ENCODE measurements at regions not wholly inside any gene's neighbourhood (a gene's known extent, or its start where the extent isn't known, plus 50 kb on each side); places are given as distances from the start of the nearest gene placed in this dataset.
"Not testable (repeated sequence)": the region's sequence is repeated elsewhere in the genome, so short reads cannot be mapped to it uniquely, and the experiment has no call there.

DNA sequence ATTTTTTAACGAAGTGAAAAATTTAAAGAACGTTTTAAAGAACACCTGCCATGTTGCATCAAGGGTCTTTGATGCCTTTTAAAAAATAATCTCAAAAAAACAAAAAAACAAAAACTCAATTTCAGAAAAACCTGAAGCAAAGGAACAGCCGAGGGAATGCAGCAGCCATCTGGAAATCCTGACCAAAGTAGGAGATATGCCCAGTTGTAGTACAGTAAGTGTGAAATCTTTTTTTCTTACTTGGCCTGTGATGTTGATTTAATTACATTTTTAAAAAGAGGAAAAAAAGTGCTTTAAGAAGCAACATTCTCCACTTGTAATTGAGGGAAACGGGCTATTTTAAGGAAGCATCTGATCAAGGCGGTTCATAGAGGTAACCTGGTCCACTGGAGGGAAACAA lies 213.7 kb upstream of the GAP43 start:
- Mint-ChIP-seq H3K9me3 (no peaks in the 10 kb centered on the region), H3K27ac (no peak overlapping the region), H3K36me3 (ENCODE audit: low read depth) (no peaks in the 10 kb centered on the region), H3K4me1 (no peaks in the 10 kb centered on the region), H3K27me3 (no peaks in the 10 kb centered on the region), H3K4me3 (no peak overlapping the region)
- ATAC-seq: no peak
- no peak for DNase-seq

DNA sequence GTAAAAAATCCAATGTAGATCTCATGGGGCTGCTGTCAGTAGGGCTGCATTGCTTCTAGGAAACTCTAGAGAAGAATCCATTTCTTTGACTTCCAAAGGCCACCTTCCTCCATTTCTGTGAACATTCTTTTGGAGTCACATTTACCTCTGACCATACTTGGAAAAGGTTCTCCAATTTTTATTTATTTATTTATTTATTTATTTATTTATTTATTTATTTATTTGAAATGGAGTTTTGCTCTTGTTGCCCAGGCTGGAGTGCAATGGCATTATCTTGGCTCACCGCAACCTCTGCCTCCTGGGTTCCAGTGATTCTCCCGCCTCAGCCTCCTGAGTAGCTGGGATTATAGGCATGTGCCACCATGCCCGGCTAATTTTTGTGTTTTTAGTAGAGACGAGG lies 208.7 kb upstream of the GAP43 start:
- not testable (repeated sequence) for H3K4me1 Mint-ChIP-seq; H3K27ac Mint-ChIP-seq; H3K4me3 Mint-ChIP-seq; H3K27me3 Mint-ChIP-seq; H3K36me3 Mint-ChIP-seq (ENCODE audit: low read depth); ATAC-seq; H3K9me3 Mint-ChIP-seq; DNase-seq

DNA sequence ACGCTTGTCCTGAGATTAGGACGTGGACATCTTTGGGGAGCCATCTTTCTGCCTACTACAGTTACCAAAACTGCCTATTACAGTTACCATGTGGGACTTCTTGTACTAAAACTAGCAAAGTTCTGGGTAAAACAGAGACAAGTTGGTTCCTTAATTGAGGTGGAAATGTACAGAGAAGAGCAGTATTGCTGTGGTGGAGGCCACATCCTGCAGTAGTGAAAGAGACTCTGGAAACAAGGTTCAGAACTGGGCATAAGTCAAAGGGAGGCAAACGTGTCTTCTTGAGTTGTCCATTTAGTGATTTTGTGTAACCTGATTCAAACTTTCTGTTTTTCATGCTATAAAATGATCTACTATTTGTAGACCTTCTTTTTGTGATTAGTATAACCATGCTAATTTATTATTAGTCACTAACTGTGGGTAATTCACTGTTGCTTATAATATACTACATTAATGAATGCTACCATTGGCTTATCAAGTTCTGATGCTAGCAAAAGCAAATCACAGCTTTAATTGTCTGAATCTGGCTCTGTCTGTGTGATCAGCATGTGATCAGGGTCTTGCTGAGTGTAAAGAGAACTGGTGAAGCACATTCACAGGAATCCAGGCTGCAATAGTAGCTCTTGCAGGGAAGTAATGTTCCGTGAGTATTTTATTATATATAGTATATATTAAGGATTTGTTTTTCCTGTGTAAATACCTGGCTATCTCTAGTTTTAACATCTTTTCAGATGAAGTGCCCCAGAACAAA lies 207.9 kb upstream of the GAP43 start:
- H3K27me3 Mint-ChIP-seq: no peaks in the 10 kb centered on the region
- H3K9me3 Mint-ChIP-seq: no peaks in the 10 kb centered on the region
- no peak for ATAC-seq
- no peak overlapping the region for H3K4me3 Mint-ChIP-seq
- DNase-seq: no peak
- H3K4me1 Mint-ChIP-seq: peaks cover 6% of the 10 kb centered on the region
- no peaks in the 10 kb centered on the region for H3K36me3 Mint-ChIP-seq (ENCODE audit: low read depth)
- H3K27ac Mint-ChIP-seq: no peak overlapping the region

DNA sequence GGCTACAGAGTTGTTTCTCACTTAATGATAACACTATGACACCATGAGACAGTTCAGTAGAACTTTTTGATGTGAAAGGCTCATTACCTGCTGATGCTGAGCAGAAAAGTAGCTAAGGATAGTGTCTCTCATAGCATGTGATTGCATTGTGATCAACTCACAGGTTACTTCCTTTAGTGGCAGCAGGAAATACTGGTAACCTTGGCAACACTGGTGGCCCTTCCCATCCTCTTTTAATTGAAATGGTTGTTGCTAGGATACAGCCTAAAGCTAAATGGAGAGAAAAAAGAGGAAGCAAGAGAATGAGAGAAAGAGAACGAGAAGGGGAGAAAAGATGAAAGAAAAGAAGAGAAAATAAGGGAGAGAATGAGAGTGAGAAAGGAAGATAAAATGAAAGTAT lies 204.7 kb upstream of the GAP43 start:
- no peak for ATAC-seq
- H3K27ac Mint-ChIP-seq: no peak overlapping the region
- H3K4me3 Mint-ChIP-seq: no peak overlapping the region
- no peaks in the 10 kb centered on the region for H3K36me3 Mint-ChIP-seq (ENCODE audit: low read depth)
- peaks cover 2% of the 10 kb centered on the region for H3K27me3 Mint-ChIP-seq
- no peak for DNase-seq
- H3K4me1 Mint-ChIP-seq: peaks cover 6% of the 10 kb centered on the region
- H3K9me3 Mint-ChIP-seq: no peaks in the 10 kb centered on the region

- Mint-ChIP-seq H3K4me1 (peaks cover 6% of the 10 kb centered on the region), H3K27ac (no peak overlapping the region), H3K27me3 (peaks cover 2% of the 10 kb centered on the region), H3K4me3 (no peak overlapping the region), H3K9me3 (no peaks in the 10 kb centered on the region), H3K36me3 (ENCODE audit: low read depth) (no peaks in the 10 kb centered on the region)
- DNase-seq: no peak
- ATAC-seq: no peak
These were observed 203.2 kb upstream of the GAP43 start for GRCh38 chr3:115420086-115420485.

GRCh38 chr3:115423170-115423569 lies 200.1 kb upstream of the GAP43 start:
- Mint-ChIP-seq H3K4me3 (no peak overlapping the region), H3K9me3 (no peaks in the 10 kb centered on the region), H3K4me1 (peaks cover 6% of the 10 kb centered on the region), H3K36me3 (ENCODE audit: low read depth) (no peaks in the 10 kb centered on the region), H3K27me3 (peaks cover 2% of the 10 kb centered on the region), H3K27ac (no peak overlapping the region)
- ATAC-seq: no peak
- no peak for DNase-seq

- DNase-seq (no peak), ATAC-seq (no peak)
- no peaks in the 10 kb centered on the region for H3K9me3 Mint-ChIP-seq
These were observed 194.5 kb upstream of the GAP43 start for GRCh38 chr3:115428841-115429240.

GRCh38 chr3:115436767-115437301 lies 186.5 kb upstream of the GAP43 start:
- Mint-ChIP-seq H3K36me3 (ENCODE audit: low read depth) (no peaks in the 10 kb centered on the region), H3K4me1 (no peaks in the 10 kb centered on the region), H3K4me3 (no peak overlapping the region), H3K27me3 (no peaks in the 10 kb centered on the region), H3K9me3 (no peaks in the 10 kb centered on the region), H3K27ac (no peak overlapping the region)
- DNase-seq: no peak
- peak; percentile 38 for ATAC-seq

More at GRCh38 chr3:115428841-115429240, 194.5 kb upstream of the GAP43 start:
- Mint-ChIP-seq H3K36me3 (ENCODE audit: low read depth) (no peaks in the 10 kb centered on the region), H3K27me3 (peaks cover 4% of the 10 kb centered on the region), H3K4me3 (no peak overlapping the region), H3K4me1 (no peaks in the 10 kb centered on the region), H3K27ac (no peak overlapping the region)

- ATAC-seq: no peak
- Mint-ChIP-seq H3K36me3 (ENCODE audit: low read depth) (no peaks in the 10 kb centered on the region), H3K4me3 (no peak overlapping the region), H3K4me1 (no peaks in the 10 kb centered on the region), H3K27me3 (no peaks in the 10 kb centered on the region), H3K9me3 (no peaks in the 10 kb centered on the region), H3K27ac (no peak overlapping the region)
- no peak for DNase-seq
These were observed 184.5 kb upstream of the GAP43 start for GRCh38 chr3:115438799-115439198.

DNA sequence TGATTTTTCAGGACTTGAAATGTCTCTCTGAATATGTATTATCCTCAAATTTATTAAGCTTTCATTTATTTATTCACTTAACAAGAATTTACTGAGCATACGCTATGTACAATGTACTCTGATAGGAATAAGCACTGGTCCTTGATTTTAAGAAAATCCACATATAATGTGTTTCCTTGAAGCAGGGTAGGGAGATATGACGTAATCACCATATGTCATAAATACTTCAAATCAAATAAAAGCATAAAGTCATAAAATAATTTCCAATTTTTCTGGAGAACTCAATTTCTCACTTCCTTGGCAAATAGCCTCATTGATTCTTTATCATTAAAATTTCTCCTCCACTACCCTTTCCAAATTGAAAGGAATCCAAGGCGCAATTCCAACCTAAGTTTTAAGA lies 177.8 kb upstream of the GAP43 start:
- no peaks in the 10 kb centered on the region for H3K4me1 Mint-ChIP-seq
- H3K9me3 Mint-ChIP-seq: no peaks in the 10 kb centered on the region
- H3K4me3 Mint-ChIP-seq: no peak overlapping the region
- ATAC-seq (no peak), DNase-seq (no peak)
- H3K27ac Mint-ChIP-seq: no peak overlapping the region
- H3K36me3 Mint-ChIP-seq (ENCODE audit: low read depth): no peaks in the 10 kb centered on the region
- no peaks in the 10 kb centered on the region for H3K27me3 Mint-ChIP-seq

DNA sequence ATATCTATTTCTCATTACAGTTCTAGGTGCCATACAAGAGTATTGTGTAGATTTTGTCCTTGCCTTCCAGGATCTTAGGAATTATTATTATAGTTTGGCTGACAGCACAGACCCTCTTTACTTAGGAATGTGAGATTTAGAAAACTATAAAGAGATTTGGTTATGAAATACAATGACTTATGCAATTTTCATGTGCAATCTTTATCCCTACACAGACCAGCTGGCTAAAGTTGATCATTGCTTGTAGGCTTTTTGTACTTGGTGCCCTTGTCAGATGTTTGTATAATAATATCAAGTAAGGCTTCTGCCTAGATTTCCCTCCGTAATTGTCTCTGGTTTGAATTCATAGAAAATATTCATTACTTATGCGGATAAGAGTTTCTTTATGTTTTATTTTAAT lies 174.5 kb upstream of the GAP43 start:
- no peaks in the 10 kb centered on the region for H3K27me3 Mint-ChIP-seq
- no peaks in the 10 kb centered on the region for H3K4me1 Mint-ChIP-seq
- H3K4me3 Mint-ChIP-seq: no peak overlapping the region
- DNase-seq (no peak), ATAC-seq (no peak)
- H3K9me3 Mint-ChIP-seq: no peaks in the 10 kb centered on the region
- H3K27ac Mint-ChIP-seq: no peak overlapping the region
- no peaks in the 10 kb centered on the region for H3K36me3 Mint-ChIP-seq (ENCODE audit: low read depth)

DNA sequence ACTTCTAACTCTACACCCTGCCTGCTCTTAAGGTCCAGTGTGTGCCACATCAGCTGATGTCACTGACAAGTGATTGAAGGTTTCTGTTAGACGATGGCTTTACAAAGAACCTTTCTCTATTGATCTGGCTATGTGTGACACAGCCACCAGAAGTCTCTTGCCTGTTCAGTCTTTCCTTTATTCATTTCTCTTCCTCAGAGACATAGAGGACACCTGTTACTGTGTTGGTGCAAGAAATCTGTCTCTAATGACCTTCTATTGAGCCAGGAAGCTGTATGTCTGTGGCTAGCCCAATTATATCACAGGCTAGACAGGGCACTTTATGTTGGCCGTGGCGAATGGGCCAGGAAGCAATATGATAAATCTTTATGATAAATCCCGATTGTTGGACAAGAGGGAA lies 173.3 kb upstream of the GAP43 start:
- DNase-seq (no peak), ATAC-seq (no peak)
- Mint-ChIP-seq H3K4me3 (no peak overlapping the region), H3K27me3 (no peaks in the 10 kb centered on the region), H3K4me1 (no peaks in the 10 kb centered on the region), H3K36me3 (ENCODE audit: low read depth) (no peaks in the 10 kb centered on the region), H3K9me3 (peaks cover 2% of the 10 kb centered on the region), H3K27ac (no peak overlapping the region)

- no peaks in the 10 kb centered on the region for H3K9me3 Mint-ChIP-seq
These were observed 159.3 kb upstream of the GAP43 start for GRCh38 chr3:115464036-115464435.

DNA sequence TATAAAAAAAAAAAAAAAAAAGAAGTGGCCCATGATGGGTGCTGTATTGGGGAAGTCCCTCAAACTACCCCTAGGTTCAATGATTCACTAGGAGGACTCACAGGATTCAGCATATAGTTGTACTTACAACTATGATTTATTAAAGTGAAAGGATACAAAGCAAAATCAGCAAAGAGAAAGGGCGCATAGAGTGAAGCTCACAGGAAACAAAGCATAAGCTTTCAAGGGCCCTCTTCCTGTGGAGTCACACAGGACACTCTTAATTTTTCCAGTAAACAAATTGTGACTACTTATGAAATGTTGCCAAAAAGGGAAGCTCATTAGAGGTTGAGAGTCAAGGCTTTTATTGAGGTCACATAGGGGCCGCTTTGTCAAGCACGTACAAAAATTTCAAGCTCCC lies 153.7 kb upstream of the GAP43 start:
- Mint-ChIP-seq H3K4me3 (no peak overlapping the region), H3K9me3 (no peaks in the 10 kb centered on the region), H3K27me3 (peaks cover 2% of the 10 kb centered on the region), H3K36me3 (ENCODE audit: low read depth) (no peaks in the 10 kb centered on the region), H3K27ac (no peak overlapping the region), H3K4me1 (no peaks in the 10 kb centered on the region)
- DNase-seq: no peak
- no peak for ATAC-seq

More at GRCh38 chr3:115464036-115464435, 159.3 kb upstream of the GAP43 start:
- H3K4me3 Mint-ChIP-seq: no peak overlapping the region
- ATAC-seq (no peak), DNase-seq (no peak)
- H3K36me3 Mint-ChIP-seq (ENCODE audit: low read depth): no peaks in the 10 kb centered on the region
- no peaks in the 10 kb centered on the region for H3K4me1 Mint-ChIP-seq
- no peak overlapping the region for H3K27ac Mint-ChIP-seq
- no peaks in the 10 kb centered on the region for H3K27me3 Mint-ChIP-seq

DNA sequence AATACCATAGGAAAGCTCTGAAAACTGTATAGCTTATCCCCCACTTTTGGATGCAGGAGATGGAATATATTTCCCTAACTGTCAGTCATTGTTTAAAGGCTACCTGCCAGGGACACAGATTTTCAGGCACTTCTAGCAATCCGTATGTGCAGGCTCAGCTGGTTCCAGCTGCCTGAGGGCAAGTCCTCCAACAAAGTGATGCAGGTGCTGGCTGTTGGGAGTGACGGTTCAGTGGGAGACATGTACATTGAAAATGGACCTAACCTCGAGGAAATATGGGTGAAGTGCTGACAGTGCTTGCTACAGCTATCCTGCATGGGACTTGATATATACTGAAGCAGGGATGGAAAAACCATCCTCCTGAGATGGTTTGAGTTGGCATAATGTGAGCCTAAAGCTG lies 153.1 kb upstream of the GAP43 start:
- ATAC-seq: no peak
- no peak overlapping the region for H3K4me3 Mint-ChIP-seq
- no peaks in the 10 kb centered on the region for H3K9me3 Mint-ChIP-seq
- peaks cover 2% of the 10 kb centered on the region for H3K27me3 Mint-ChIP-seq
- DNase-seq: no peak
- H3K36me3 Mint-ChIP-seq (ENCODE audit: low read depth): no peaks in the 10 kb centered on the region
- no peak overlapping the region for H3K27ac Mint-ChIP-seq
- H3K4me1 Mint-ChIP-seq: no peaks in the 10 kb centered on the region
